HUES64 (cell line): ENCODE measurements at regions not wholly inside any gene's neighbourhood (a gene's known extent, or its start where the extent isn't known, plus 50 kb on each side); places are given as distances from the start of the nearest gene placed in this dataset.
"Not testable (repeated sequence)": the region's sequence is repeated elsewhere in the genome, so short reads cannot be mapped to it uniquely, and the experiment has no call there.

Experiments
- H3K27ac ChIP-seq: 2 replicates; pipeline ENCODE4 v1.7.0; 2013; ENCODE audit warnings: low read depth, low read length, inconsistent platforms
- H3K27me3 ChIP-seq: 2 replicates; pipeline ENCODE4 v1.6.1; 2013; ENCODE audit warnings: mild to moderate bottlenecking, low read length; ENCODE audit not compliant: insufficient read depth
- H3K36me3 ChIP-seq: 2 replicates; pipeline ENCODE4 v1.6.1; 2013; ENCODE audit warnings: mild to moderate bottlenecking, low read length; ENCODE audit not compliant: insufficient read depth
- H3K4me1 ChIP-seq: 2 replicates; pipeline ENCODE4 v1.6.1; 2013; ENCODE audit warnings: mild to moderate bottlenecking, low read length, moderate library complexity; ENCODE audit not compliant: insufficient read depth
- H3K4me3 ChIP-seq: 2 replicates; pipeline ENCODE4 v1.5.1; 2013; ENCODE audit warnings: mild to moderate bottlenecking, low read length, moderate library complexity
- H3K9ac ChIP-seq: 2 replicates; pipeline ENCODE4 v1.6.1; 2013; ENCODE audit warnings: mild to moderate bottlenecking, low read depth, low read length
- H3K9me3 ChIP-seq: 2 replicates; pipeline ENCODE4 v1.6.1; 2013; ENCODE audit warnings: low read depth, low read length; ENCODE audit not compliant: insufficient read depth
- WGBS: fragments of 150-250, 120-280 bp; methylation state at CpG from one replicate; pipeline ENCODE4 v1.1.7; 2013; ENCODE audit warnings: missing lambda C conversion rate; 5-methylcytosine and 5-hydroxymethylcytosine counted together

GRCh38 chr5:121426153-121426552 lies 425.5 kb upstream of the FTMT start:
- Histone ChIP-seq H3K4me3 (no peak overlapping the region), H3K36me3 (no peaks in the 10 kb centered on the region), H3K27ac (no peak overlapping the region)

GRCh38 chr5:121429761-121430160 lies 421.9 kb upstream of the FTMT start:
- H3K9me3 ChIP-seq = no peaks in the 10 kb centered on the region
- H3K36me3 ChIP-seq = no peaks in the 10 kb centered on the region
- no peak overlapping the region for H3K27ac ChIP-seq
- no peak overlapping the region for H3K9ac ChIP-seq
- no peak overlapping the region for H3K4me3 ChIP-seq
- H3K27me3 ChIP-seq = no peaks in the 10 kb centered on the region
- WGBS = 83% methylated on average over 1 of the region's 1 CpG
- H3K4me1 ChIP-seq = no peaks in the 10 kb centered on the region

More at GRCh38 chr5:121426153-121426552, 425.5 kb upstream of the FTMT start:
- H3K4me1 ChIP-seq = no peaks in the 10 kb centered on the region
- no peak overlapping the region for H3K9ac ChIP-seq
- no peaks in the 10 kb centered on the region for H3K9me3 ChIP-seq
- 95% methylated on average over 4 of the region's 4 CpGs for WGBS
- no peaks in the 10 kb centered on the region for H3K27me3 ChIP-seq

GRCh38 chr5:121430538-121430937 lies 421.1 kb upstream of the FTMT start:
- H3K4me3 ChIP-seq = no peak overlapping the region
- H3K4me1 ChIP-seq = no peaks in the 10 kb centered on the region
- WGBS = 68% methylated on average over 4 of the region's 4 CpGs
- H3K9ac ChIP-seq = no peak overlapping the region
- no peaks in the 10 kb centered on the region for H3K27me3 ChIP-seq
- no peaks in the 10 kb centered on the region for H3K9me3 ChIP-seq
- no peak overlapping the region for H3K27ac ChIP-seq
- H3K36me3 ChIP-seq = no peaks in the 10 kb centered on the region

GRCh38 chr5:121445511-121445910 lies 406.2 kb upstream of the FTMT start:
- Histone ChIP-seq H3K9ac (no peak overlapping the region), H3K27me3 (no peaks in the 10 kb centered on the region), H3K9me3 (no peaks in the 10 kb centered on the region), H3K4me3 (no peak overlapping the region), H3K27ac (no peak overlapping the region), H3K36me3 (no peaks in the 10 kb centered on the region), H3K4me1 (no peaks in the 10 kb centered on the region)
- WGBS = 95% methylated on average over 2 of the region's 2 CpGs

GRCh38 chr5:121462441-121462840 lies 389.2 kb upstream of the FTMT start:
- H3K9me3 ChIP-seq = no peaks in the 10 kb centered on the region
- H3K36me3 ChIP-seq = no peaks in the 10 kb centered on the region
- no peaks in the 10 kb centered on the region for H3K4me1 ChIP-seq
- H3K9ac ChIP-seq = no peak overlapping the region
- H3K27me3 ChIP-seq = no peaks in the 10 kb centered on the region
- no peak overlapping the region for H3K27ac ChIP-seq
- WGBS = 84% methylated on average over 3 of the region's 3 CpGs
- no peak overlapping the region for H3K4me3 ChIP-seq

- H3K27ac ChIP-seq, H3K9me3 ChIP-seq, H3K27me3 ChIP-seq, H3K4me1 ChIP-seq, H3K36me3 ChIP-seq, H3K9ac ChIP-seq, H3K4me3 ChIP-seq: not testable (repeated sequence)
These were observed 380.5 kb upstream of the FTMT start for GRCh38 chr5:121471222-121471621.

GRCh38 chr5:121478636-121479035 lies 373.0 kb upstream of the FTMT start:
- Histone ChIP-seq H3K9me3 (no peaks in the 10 kb centered on the region), H3K27ac (peak overlapping the region; percentile 68), H3K9ac (no peak overlapping the region), H3K4me3 (no peak overlapping the region; the same call in 1 of the 2 replicates), H3K36me3 (no peaks in the 10 kb centered on the region), H3K27me3 (no peaks in the 10 kb centered on the region), H3K4me1 (peaks cover 33% of the 10 kb centered on the region)
- WGBS = 28% methylated on average over 2 of the region's 3 CpGs

GRCh38 chr5:121479337-121479736 lies 372.3 kb upstream of the FTMT start:
- H3K27me3 ChIP-seq = no peaks in the 10 kb centered on the region
- no peaks in the 10 kb centered on the region for H3K36me3 ChIP-seq
- peaks cover 33% of the 10 kb centered on the region for H3K4me1 ChIP-seq
- H3K9ac ChIP-seq = no peak overlapping the region
- no peak overlapping the region for H3K27ac ChIP-seq
- no peak overlapping the region for H3K4me3 ChIP-seq
- H3K9me3 ChIP-seq = no peaks in the 10 kb centered on the region

GRCh38 chr5:121485281-121485680 lies 366.4 kb upstream of the FTMT start:
- H3K4me1 ChIP-seq = no peaks in the 10 kb centered on the region
- 95% methylated on average over 5 of the region's 5 CpGs for WGBS
- H3K36me3 ChIP-seq = no peaks in the 10 kb centered on the region
- H3K27ac ChIP-seq = no peak overlapping the region
- H3K27me3 ChIP-seq = no peaks in the 10 kb centered on the region
- H3K9me3 ChIP-seq = no peaks in the 10 kb centered on the region
- no peak overlapping the region for H3K9ac ChIP-seq
- no peak overlapping the region for H3K4me3 ChIP-seq

- H3K4me3 ChIP-seq, H3K9me3 ChIP-seq, H3K27ac ChIP-seq, H3K9ac ChIP-seq, H3K4me1 ChIP-seq, H3K27me3 ChIP-seq, H3K36me3 ChIP-seq: not testable (repeated sequence)
- WGBS = 92% methylated on average over 1 of the region's 2 CpGs
These were observed 365.7 kb upstream of the FTMT start for GRCh38 chr5:121485999-121486398.

GRCh38 chr5:121489972-121490371 lies 361.7 kb upstream of the FTMT start:
- Histone ChIP-seq H3K4me3 (no peak overlapping the region), H3K36me3 (no peaks in the 10 kb centered on the region), H3K27me3 (no peaks in the 10 kb centered on the region), H3K9me3 (no peaks in the 10 kb centered on the region), H3K9ac (no peak overlapping the region), H3K27ac (no peak overlapping the region), H3K4me1 (no peaks in the 10 kb centered on the region)

- H3K4me1 ChIP-seq = peaks cover 19% of the 10 kb centered on the region
- no peak overlapping the region for H3K4me3 ChIP-seq
- H3K36me3 ChIP-seq = no peaks in the 10 kb centered on the region
- H3K27ac ChIP-seq = no peak overlapping the region
- no peaks in the 10 kb centered on the region for H3K27me3 ChIP-seq
- no peaks in the 10 kb centered on the region for H3K9me3 ChIP-seq
- 70% methylated on average over 1 of the region's 1 CpG for whole genome bisulfite sequencing
- H3K9ac ChIP-seq = no peak overlapping the region
These were observed 354.5 kb upstream of the FTMT start for GRCh38 chr5:121497176-121497575.
